NB4 (cell line): ENCODE measurements at regions not wholly inside any gene's neighbourhood (a gene's known extent, or its start where the extent isn't known, plus 50 kb on each side); places are given as distances from the start of the nearest gene placed in this dataset.
"Not testable (repeated sequence)": the region's sequence is repeated elsewhere in the genome, so short reads cannot be mapped to it uniquely, and the experiment has no call there.

ENCODE experiments used
- DNase-seq: peaks from one replicate; pipeline ENCODE4 v3.0.0; 2010; ENCODE audit warnings: low read depth
- H3K4me3 ChIP-seq: one replicate; pipeline ENCODE4 v1.5.1; 2011; ENCODE audit warnings: mild to moderate bottlenecking, low read depth, low read length, moderate library complexity
- MYC ChIP-seq: IDR thresholded peaks from 2 replicates; pipeline ENCODE4 v1.6.1; 2011; ENCODE audit warnings: low read depth, low read length
- POLR2A ChIP-seq: IDR thresholded peaks from 2 replicates; pipeline ENCODE4 v1.6.1; 2011; ENCODE audit warnings: mild to moderate bottlenecking; ENCODE audit not compliant: insufficient read length; ENCODE audit errors: extremely low read depth
- TF ChIP-seq, protein P1 (sequence below): IDR thresholded peaks from 2 replicates; pipeline ENCODE4 v1.6.1; 2011; ENCODE audit warnings: low read depth, low read length
- TF ChIP-seq, protein P2 (sequence below): IDR thresholded peaks from one replicate; pipeline ENCODE4 v1.5.1; 2012; ENCODE audit warnings: low read depth, low read length

DNA sequence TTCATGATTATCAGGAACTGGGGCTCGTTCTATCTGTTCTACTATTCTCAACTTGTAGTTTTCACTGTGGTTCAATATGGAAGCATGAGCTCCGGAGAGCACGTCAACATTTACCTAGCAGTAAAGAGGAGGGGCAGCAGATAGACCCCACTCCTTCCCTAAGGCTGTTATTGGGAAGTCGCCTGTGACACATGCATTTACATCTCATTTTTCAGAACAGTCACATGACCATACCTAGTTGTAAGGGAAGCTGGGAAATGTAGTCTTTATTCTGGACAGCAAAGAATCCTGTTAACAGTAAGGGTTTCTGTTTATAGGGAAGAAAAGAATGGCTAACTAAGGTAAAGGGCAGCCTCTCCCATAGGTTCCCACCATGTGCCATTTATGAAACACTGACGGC is 158.3 kb downstream of the ZFP64 start:
- TF ChIP-seq POLR2A = no peak
- TF ChIP-seq, protein P1, sequence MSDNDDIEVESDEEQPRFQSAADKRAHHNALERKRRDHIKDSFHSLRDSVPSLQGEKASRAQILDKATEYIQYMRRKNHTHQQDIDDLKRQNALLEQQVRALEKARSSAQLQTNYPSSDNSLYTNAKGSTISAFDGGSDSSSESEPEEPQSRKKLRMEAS = 0 out of 2 replicates have a peak, but pooled peaks have one; percentile 13
- DNase-seq = no peak
- H3K4me3 ChIP-seq = no peak overlapping the region

DNA sequence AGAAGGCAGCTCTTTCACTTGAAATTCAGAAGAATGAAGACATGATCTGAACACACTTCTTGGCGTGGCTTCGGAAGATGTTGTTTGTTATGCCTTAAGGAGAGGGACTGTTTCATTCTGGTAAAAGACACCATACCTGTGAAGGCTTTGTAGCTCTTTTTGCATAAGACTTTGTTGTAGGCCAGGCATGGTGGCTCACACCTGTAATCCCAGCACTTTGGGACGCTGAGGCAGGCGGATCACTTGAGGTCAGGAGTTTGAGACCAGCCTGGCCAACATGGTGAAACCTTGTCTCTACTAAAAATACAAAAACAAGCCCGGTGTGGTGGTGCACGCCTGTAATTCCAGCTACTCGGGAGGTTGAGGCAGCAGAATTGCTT is 159.3 kb downstream of the ZFP64 start:
- not testable (repeated sequence) for H3K4me3 ChIP-seq, DNase-seq

DNA sequence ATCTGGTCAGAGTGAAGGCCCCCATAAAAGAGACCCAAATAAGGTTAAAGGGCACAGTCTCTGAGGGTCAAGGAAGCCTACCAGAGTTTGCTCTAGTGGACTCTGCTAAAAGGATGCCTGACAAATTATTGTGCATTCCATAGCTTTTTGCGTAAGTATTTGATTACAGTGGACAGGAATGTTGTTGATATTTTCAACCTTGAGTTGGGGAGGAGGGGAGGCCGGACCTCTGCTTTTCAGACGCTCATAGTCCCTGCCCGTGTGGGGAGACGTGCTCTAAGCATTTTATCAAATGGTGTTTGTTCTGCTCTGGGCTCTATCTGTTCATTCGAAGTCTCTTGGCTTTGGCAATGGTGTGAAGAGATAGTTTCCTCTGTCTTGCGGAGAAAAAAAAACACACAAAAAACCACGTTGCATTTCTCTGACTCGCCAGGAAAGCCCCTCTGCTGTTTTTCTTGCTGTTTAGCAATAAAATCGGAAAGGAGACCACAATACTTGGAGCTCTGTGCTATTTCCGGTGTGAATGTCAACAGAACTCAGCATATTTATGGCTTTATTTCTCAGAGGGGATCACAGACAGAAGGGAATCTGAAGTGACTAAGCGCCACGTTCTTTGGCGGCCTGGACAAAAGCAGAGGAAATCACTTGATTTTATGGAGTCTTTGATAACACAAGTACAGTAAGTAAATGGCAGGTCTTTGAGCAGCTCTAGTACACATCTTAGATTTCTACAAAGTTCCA is 159.8 kb downstream of the ZFP64 start:
- peak; percentile 54 for DNase-seq
- TF ChIP-seq, protein P1 = no peak
- TF ChIP-seq MYC (no peak), POLR2A (no peak)
- TF ChIP-seq, protein P2, sequence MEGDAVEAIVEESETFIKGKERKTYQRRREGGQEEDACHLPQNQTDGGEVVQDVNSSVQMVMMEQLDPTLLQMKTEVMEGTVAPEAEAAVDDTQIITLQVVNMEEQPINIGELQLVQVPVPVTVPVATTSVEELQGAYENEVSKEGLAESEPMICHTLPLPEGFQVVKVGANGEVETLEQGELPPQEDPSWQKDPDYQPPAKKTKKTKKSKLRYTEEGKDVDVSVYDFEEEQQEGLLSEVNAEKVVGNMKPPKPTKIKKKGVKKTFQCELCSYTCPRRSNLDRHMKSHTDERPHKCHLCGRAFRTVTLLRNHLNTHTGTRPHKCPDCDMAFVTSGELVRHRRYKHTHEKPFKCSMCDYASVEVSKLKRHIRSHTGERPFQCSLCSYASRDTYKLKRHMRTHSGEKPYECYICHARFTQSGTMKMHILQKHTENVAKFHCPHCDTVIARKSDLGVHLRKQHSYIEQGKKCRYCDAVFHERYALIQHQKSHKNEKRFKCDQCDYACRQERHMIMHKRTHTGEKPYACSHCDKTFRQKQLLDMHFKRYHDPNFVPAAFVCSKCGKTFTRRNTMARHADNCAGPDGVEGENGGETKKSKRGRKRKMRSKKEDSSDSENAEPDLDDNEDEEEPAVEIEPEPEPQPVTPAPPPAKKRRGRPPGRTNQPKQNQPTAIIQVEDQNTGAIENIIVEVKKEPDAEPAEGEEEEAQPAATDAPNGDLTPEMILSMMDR = no peak

DNA sequence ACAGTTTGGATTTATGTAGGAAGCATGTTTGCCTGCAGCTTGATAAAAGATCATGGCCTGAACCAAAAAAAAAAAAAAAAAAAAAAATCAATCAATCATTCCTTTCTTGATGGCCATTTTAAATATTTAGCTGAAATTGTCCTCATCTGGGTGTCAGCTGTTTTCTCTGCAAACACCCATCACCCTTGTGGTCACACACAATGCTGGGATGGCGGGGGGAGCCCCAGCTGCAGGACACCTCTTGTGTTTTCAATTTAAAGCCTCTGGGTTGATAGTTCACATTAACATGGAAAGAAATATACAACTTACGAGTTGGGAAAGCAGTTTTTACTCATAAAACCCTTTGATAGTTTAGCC is 160.4 kb downstream of the ZFP64 start:
- DNase-seq = no peak
- no peak overlapping the region for H3K4me3 ChIP-seq
- TF ChIP-seq POLR2A (no peak), MYC (no peak)
- TF ChIP-seq, protein P2 = no peak
- TF ChIP-seq, protein P1 = no peak

More for the DNA sequence above, 159.8 kb downstream of the ZFP64 start:
- no peak overlapping the region for H3K4me3 ChIP-seq

DNA sequence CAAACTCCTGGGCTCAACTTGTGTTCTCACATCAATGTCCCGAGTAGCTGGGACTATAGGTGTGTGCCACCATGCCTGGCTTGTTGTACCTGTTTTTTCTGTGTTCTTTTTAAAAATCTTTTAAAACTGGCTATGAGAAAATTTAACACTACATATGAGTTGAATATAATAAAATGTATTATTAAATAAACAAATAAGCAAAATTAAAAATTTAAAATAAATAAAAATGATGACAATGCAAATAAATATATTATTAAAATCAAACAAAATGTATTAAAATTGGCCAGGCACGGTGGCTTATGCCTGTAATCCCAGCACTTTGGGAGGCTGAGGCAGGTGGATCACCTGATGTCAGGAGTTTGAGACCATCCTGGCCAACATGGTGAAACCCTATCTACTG is 162.4 kb downstream of the ZFP64 start:
- DNase-seq, H3K4me3 ChIP-seq: not testable (repeated sequence)

DNA sequence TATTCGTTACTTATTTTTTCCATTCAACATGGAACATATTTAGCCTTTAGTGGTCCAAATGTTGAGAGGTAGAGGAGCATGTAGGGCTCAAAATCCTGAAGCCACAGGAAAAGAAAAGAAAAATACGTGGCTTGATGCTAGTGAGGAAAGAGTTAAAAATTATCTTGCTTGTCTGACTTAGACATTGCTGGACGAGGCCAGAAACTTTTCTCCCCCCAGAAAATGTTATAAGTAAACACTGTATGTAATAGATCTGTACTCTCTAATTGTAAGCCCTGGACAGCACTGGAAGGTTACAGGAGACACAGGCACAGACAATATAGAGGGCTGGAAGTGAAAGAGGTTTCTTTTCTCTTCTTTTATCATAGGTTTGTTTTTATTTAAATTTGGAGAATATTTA is 165.6 kb downstream of the ZFP64 start:
- no peak overlapping the region for H3K4me3 ChIP-seq
- TF ChIP-seq, protein P1 = no peak
- no peak for TF ChIP-seq MYC
- TF ChIP-seq POLR2A = no peak
- TF ChIP-seq, protein P2 = no peak
- no peak for DNase-seq

DNA sequence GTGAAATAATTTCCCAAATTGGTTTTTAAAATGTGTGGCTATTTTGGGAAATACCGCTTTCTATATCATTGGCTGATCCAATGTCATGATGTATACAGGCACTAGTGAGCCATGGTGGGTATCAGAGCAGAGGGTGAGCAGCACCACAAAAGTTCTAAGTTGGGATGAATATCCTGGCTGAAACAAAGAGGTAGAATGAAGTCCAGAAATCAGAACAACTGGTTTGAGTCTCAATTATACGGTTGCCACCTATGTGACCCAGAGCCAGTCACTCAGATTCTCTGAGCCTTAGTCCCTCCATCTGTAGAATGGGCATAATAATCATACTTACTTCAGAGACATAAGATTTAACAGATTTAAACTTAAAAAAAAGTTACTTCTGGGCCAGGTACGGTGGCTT is 172.3 kb downstream of the ZFP64 start:
- no peak for TF ChIP-seq POLR2A
- TF ChIP-seq, protein P2 = no peak
- no peak for TF ChIP-seq MYC
- TF ChIP-seq, protein P1 = no peak
- no peak for DNase-seq
- no peak overlapping the region for H3K4me3 ChIP-seq
